PFSK-1 (cell line): ENCODE measurements at regions not wholly inside any gene's neighbourhood (a gene's known extent, or its start where the extent isn't known, plus 50 kb on each side); places are given as distances from the start of the nearest gene placed in this dataset.

ENCODE experiments used
- FOXP2 ChIP-seq: optimal IDR thresholded peaks from 2 replicates; pipeline ENCODE3; 2011; ENCODE audit warnings: borderline replicate concordance, control low read depth, inconsistent platforms; ENCODE audit not compliant: insufficient read depth; ENCODE audit errors: extremely low read length, extremely low read depth
- POLR2AphosphoS5 ChIP-seq: IDR thresholded peaks from 2 replicates; pipeline ENCODE4 v1.6.1; 2012; ENCODE audit warnings: low read depth, mild to moderate bottlenecking, control low read depth, low read length, moderate library complexity
- REST ChIP-seq, 2 experiments: IDR thresholded peaks; 2 replicates each; pipeline versions ENCODE4 v1.6.1 to v1.8.0; 2011 to 2012; ENCODE audit warnings: low read depth in 2 of 2, low read length in 2 of 2, control low read depth in 1 of 2, inconsistent platforms in 1 of 2, mild to moderate bottlenecking in 1 of 2, moderate library complexity in 1 of 2; ENCODE audit not compliant: insufficient read depth in 1 of 2
- SIN3A ChIP-seq: IDR thresholded peaks from 2 replicates; pipeline ENCODE4 v1.6.1; 2012; ENCODE audit warnings: mild to moderate bottlenecking, low read length, moderate library complexity, borderline replicate concordance; ENCODE audit not compliant: insufficient read depth
- TAF1 ChIP-seq: IDR thresholded peaks from 2 replicates; pipeline ENCODE4 v1.6.1; 2012; ENCODE audit warnings: low read length, control low read depth, borderline replicate concordance; ENCODE audit not compliant: insufficient read depth

DNA sequence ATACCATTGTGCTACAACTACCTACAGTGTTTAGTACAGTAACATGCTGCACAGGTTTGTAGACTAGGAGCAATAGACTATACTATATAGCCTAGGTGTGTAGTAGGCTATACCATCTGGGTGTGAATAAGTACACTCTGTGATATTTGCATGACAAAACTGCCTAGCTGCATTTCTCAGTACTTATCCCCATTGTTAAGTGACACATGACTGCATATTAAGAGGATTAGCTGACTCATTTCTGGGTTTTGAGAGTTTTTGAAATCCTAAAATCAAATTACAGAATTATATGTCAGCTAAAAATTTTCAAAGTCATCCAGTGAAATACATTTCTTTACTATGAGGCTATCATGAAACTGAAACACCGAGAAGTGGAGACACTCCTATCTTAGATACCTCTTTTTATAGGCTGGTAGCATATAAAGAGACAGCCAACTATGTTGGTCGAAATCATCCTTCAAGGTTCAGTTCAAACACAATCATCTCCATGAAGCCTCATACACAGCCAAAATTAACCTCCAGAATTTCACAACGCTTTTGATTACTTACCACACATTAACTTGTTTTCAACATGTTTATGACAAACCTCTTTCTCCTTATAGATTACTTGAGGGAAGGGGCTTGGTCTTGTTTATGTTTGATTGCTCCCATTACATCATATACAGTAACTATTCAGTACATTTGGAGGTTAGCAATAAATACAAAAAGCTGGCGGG, 89.8 kb upstream of the ANK3 start:
- TF ChIP-seq POLR2AphosphoS5 (no peak), SIN3A (no peak), TAF1 (no peak), REST (IDR thresholded peaks at IDR 0.05; ENCODE audit: insufficient read depth in 1 of 2, low read depth in 2 of 2, low read length in 2 of 2) (no peak), FOXP2 (no peak)

GRCh38 chr10:60476451-60476850, 86.8 kb upstream of the ANK3 start:
- no peak for TF ChIP-seq REST (IDR thresholded peaks at IDR 0.05; ENCODE audit: insufficient read depth in 1 of 2, low read depth in 2 of 2, low read length in 2 of 2)
- no peak for TF ChIP-seq TAF1
- TF ChIP-seq SIN3A = no peak
- no peak for TF ChIP-seq POLR2AphosphoS5
- no peak for TF ChIP-seq FOXP2

DNA sequence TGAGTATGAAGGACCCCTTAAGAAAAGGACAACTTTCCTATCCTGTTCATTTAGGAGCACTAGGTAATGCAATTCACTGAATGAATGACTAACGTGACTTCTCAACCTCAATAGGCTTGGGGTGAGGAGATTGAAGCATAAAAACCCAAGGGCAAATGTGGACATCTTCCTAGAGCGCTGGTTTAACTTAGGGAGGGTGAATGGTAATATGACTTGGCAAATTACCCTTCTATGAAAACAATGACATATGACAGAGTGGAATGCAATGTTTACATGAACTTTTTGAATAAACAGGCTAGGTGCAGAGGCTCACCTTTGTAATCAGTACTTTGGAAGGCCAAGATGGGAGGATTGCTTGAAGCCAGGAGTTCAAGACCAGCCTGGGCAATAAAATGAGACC, 83.9 kb upstream of the ANK3 start:
- TF ChIP-seq REST (IDR thresholded peaks at IDR 0.05; ENCODE audit: insufficient read depth in 1 of 2, low read depth in 2 of 2, low read length in 2 of 2) (no peak), FOXP2 (no peak), SIN3A (no peak), POLR2AphosphoS5 (no peak), TAF1 (no peak)

DNA sequence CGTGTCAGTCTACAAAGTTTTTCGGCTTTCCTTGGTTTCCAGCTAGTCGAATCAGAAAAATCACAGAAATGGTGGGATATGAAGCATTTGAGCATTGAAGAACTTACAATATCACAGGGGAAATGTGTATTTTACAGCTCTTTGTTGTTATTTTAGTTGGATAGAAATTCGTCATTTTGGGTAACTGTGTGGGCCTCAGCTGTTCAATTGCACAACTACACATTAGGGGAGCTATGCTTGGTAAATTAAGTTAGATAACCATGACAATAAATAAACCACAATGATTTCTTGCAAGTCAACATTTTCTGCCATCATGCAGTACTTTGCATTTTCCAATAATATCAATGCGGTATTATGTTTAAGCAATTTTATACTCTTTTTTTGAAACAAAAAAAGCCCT, 80.4 kb upstream of the ANK3 start:
- TF ChIP-seq REST (IDR thresholded peaks at IDR 0.05; ENCODE audit: insufficient read depth in 1 of 2, low read depth in 2 of 2, low read length in 2 of 2) (no peak), FOXP2 (no peak), SIN3A (no peak), POLR2AphosphoS5 (no peak), TAF1 (no peak)

GRCh38 chr10:60467202-60467546, 77.5 kb upstream of the ANK3 start:
- TF ChIP-seq TAF1 = no peak
- no peak for TF ChIP-seq FOXP2
- TF ChIP-seq POLR2AphosphoS5 = no peak
- TF ChIP-seq SIN3A = no peak
- TF ChIP-seq REST (IDR thresholded peaks at IDR 0.05; ENCODE audit: insufficient read depth in 1 of 2, low read depth in 2 of 2, low read length in 2 of 2) = no peak
